NCI-H2196 treated with DMSO at 0.1 percent for 48 hours (cell line): ENCODE measurements at regions not wholly inside any gene's neighbourhood (a gene's known extent, or its start where the extent isn't known, plus 50 kb on each side); places are given as distances from the start of the nearest gene placed in this dataset.

ENCODE experiments used
- DNase-seq: peaks from one replicate; lab custom pipeline; 2025; ENCODE audit not compliant: unreplicated experiment; lab: John Stamatoyannopoulos, UW

DNA sequence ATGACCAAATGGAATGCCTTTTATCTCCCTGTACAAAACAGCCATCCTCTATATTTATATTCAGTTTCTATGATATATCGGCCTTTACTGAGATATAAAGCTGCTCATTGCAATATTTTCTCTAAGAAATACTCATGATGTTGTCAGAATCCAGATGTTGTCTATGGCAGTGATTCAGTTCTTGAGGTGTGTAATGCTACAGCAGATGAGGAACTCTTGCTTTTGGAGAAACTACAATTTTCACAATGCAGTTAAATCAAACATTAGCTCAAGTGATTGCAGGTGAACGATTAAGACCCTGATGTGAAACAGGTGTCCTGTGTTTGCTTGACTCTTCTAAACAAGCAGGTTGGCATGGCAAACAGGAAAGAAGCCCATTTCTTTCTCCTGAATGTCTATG, 256.2 kb upstream of the CDH20 start:
- no peak for DNase-seq

DNA sequence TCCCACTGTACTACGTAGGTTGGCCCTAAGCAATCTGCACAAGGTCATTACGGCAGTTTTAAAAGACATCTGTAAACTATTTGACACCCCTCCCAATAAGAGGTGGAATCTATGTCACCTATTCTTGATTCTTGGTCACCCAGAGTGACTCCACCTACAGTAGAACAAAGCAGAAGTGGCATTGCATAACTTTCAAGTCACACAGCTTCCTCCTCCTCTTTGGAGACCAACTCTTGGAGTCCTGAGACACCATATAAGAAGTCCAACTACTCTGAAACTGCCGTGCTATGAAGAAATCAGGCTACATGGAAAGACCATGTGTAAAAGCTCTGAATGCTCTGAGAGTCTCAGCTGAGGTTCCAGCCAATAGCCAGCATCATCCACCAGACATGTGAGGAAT, 253.5 kb upstream of the CDH20 start:
- DNase-seq = no peak

DNA sequence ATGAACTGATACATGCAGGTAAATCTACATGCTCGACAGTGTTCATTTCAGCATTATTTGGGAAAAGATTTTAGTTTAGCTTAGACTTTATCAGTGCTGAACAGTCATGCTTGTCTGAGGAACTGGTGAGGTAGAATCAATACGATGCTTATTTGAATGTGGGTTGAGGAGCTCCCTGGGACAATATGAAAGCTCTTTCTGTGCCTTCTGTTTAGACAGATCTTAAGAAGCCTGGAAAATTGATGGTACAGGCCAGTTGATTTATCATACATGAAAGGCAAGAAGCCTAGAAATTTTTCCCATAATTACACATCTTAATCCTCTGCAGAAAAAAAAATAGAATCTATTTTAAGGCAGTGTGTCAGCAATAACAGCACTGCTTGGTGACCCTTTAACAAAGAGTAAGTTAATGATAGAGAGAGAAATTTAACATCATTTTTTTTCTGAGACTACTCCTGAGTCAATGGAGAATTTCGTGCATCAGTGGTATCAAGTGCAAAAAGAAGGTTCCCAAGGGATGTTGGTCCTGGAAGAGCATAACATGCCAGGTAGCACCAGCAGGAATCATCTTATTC, 252.2 kb upstream of the CDH20 start:
- no peak for DNase-seq

DNA sequence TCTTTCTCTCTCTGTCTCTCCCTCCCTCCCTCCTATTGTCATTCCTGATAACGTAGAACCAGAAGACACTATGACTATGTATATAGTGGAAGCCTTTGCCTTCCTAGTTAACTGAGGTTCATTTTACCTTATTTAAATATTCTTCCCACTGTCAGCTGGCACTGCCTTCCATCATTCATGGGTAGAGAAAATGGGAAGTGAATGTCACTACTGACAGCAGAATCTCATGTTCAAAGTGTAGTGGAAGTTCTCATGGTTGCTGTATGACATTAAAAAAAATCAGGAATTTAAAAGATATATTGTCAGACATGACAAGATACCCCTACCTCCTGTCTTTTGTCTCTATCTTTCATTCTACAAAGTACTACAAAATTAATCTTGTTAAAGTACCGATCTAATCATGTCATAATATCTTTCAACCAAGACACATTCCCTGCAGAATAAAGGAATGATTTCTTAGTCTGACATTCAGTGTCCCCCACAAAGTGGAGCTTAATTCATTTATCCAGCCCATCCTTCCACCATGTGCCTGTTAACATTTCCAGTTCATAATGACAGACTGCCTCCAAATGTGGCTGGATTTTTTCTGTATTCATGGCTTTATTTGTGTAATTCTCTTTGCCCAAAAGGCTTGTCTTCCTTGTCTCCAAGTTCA, 250.1 kb upstream of the CDH20 start:
- no peak for DNase-seq

DNA sequence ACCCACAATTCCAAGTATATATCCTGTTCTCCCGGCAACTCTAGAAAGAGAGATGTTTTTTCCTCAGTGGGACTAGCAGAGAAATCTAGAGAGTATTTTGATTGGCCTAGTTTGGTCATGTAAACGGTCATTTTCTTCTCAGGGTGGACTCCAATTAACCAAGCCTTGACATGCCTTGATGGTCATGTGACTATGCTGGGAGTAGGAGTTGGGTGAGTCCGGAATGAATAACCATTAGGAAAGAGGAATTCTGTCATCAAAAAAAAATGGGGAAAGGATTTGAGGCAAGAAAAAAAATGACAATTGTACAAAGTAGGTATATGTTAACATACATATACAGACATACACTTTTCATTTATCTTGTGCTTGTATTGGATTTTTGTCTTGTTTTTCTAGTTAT, 248.2 kb upstream of the CDH20 start:
- no peak for DNase-seq

DNA sequence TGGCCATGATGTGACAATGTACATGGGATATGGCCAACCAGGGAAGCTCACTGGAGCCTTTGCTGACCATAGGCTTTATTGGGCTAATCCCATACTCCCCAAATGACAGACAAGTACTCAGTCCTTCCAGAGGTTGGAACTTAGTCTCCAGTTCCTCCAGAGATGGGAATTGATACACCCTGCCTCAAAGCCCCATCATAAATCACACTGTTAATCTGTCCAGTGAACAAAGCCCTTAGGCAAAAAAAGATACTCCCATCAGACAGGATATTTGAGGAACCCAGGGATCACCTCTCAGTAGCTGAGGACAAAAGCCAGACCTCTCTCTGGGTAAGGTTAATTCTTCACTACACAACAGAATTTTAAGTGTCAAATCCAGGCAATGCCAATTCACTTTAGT, 247.5 kb upstream of the CDH20 start:
- DNase-seq = no peak

DNA sequence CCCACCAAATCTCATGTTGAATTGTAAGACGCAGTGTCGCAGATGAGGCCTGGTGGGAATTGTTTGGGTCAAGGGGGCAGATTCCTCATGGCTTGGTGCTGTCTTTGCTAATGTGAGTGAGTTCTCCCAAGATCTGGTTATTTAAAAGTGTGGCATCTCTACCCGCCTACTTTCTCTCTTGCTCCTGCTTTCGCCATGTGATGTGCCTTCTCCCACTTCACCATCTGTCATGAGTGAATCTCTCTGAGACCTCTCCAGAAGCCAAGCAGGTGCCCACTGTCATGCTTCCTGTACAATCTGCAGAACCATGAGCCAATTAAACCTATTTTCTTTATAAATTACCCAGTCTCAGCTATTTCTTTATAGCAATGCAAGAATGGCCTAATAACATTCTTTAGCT, 246.6 kb upstream of the CDH20 start:
- DNase-seq = no peak

DNA sequence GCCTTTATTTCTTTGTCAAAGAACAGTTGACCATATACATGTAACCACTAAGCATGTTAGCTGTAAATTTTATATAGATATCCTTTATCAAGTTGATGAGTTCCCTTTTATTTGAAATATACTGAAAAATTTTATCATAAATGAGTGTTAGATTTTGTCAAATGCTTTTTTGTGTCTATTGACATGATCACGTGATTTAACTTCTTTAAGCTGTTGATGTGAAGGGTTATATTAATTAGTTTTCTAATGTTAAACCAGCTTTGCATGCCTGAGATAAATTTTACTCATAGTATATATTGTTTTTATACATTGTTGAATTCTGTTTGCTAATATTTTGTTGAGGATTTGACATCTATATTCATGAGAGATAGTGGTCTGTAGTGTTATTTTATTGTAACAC, 241.9 kb upstream of the CDH20 start:
- no peak for DNase-seq

DNA sequence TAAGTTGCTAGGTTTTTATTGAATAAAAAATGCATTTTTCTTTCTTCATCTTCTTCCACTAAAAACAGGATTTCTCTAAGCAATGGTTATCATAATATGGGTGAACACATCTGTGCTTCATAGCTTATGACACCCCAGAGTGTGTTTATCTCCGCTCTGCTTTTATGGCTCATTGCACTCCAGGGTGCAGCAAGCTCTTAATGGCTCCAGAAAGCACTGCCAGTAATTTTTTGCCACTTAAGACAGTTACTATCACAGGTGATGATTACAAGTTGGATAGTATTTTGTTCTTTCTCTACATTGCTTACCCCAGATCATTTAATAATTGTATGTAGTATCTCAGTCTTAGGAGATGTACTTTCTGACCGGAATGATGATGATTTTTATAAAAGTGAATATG, 239.3 kb upstream of the CDH20 start:
- no peak for DNase-seq

DNA sequence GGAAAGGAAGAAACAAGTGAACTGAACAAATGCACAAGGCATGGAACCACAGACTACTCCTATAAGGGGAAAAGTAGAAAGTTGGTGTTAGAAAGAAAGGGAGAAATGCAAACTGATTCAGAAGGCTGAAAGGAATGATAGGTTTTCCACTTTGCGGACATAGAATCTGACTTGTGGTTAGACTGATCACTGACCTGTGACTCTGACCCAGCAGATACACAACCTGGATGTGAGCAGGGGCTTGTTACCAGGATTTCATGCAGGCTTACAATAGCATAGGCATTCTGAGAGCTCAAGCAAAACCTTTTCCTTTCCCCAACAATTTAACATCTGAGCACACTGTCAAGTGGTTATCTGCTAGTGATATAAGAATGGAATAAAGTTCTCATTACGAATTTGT, 237.0 kb upstream of the CDH20 start:
- DNase-seq = no peak

DNA sequence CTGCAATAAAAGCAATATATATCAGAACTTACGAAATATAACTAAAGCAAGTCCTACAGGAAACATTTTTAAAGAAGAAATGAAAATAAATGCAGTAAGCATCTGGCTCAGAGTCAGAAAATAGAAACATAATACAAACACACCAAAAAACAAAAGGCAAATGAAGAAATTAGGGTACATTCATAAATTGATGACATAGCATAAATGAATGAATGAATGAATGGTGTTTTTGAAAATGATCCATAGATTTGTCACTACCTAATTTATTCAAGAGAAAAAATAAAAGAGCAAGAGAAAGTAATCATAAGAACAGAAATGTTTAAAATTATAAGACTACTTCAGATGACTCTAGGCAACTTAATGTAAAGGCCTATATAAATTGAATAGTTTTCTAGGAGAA, 226.1 kb upstream of the CDH20 start:
- DNase-seq = no peak

DNA sequence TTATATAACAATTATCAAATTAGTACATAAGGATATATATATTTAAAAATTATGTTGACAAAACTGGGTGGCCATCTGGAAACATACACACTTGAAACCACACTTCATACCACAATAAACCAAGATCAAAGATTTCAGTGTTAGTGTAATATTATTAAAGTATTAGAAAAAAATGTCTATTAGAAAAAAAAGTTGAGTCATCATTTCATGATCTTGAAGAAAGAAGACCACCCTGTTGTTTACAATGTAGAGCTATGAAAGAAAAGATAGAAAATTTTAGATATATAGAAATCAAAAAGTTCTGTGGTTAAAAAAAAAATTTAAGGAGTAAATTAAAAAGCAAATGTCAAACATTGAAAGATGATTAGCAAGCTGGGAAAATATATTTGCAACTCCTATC, 224.5 kb upstream of the CDH20 start:
- DNase-seq = no peak

DNA sequence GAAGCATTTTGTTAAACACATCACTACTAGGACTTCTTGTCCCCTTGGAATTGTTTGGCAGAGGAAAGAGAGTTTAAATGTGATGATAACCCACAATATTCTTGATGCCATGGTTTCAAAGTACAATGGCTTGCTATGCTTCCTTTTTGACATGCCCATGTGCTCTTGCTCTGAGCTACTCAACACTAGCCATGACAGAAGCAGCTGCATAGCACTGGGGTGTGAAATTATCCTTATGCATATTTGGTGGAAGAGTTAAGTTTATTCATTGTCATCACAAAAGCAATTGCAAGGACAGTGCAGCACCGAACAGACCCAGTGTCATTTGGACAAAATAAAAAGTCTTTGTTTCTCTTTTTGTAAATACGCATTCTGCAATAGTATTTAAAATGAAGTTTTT, 209.9 kb upstream of the CDH20 start:
- DNase-seq = no peak

DNA sequence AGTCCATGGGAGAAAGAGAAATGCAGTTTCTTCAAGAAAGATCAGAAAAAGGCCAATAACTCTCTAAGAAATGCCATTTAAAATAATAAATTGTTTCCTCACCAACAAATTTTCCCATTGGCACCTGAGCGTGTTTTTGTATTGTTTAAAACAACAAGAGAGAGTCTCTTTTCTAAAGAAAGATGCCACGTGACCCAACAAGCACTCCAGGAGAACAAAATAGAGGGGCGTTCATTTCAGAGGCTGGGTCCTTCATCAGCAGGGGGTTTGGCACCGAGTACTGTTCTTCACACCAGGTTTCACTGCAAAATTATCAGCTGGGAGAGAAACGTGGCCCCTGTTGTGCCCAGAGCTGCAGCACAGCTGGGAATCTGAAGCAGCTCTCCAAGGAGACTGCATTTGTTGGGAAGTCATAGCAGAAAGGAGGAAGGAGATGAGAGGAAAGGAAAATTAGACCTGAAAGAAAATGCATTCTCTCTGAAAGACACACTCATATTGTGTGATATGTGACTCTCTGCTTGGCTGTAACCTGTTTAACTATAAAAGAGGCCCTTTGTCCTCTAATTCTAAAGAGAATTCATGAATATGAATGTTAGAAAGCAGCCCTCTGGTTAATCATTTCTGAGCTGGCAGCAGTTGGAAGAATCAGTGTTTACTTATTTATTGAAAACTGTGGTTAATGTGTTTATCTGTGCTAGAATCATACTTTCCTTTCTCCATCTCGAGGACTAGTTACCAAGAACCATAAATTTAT, 205.3 kb upstream of the CDH20 start:
- no peak for DNase-seq

DNA sequence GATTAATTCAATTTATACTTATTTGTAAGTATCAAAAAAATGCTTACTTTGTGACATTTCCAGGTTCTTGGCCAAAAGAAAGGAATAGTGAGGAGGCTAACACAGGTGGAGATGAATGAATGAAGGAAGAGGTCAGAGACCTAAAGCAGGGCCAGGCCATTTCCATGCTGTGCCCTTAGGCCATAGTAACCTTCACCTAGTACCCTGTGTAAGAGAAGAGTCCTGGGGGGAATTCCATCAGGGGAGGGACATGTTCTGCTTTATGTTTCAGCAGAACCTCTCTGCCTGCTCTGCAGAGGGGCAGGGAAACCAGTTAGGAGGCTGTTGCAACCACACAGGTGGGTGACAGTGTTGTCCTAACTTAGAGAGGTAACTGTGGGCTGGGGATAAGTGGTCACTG, 204.2 kb upstream of the CDH20 start:
- DNase-seq = no peak

DNA sequence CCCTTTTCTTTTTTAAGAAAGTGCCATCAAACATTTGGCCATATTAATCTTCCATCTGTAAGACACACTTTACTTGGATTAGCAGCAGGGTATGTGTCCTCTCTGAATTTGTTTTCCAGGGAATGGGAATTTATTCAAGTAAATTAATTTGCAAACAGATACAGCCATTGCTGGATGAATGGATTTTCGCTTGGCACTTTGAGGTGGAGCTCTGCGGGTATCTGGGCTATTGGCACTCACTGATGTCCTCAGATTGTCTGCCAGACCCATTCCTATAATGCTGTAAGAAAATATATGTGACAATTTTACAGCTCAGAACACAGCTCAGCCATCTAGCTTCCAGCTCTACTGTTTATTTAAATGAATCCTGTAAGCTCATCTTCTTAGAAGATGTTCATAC, 201.2 kb upstream of the CDH20 start:
- no peak for DNase-seq

DNA sequence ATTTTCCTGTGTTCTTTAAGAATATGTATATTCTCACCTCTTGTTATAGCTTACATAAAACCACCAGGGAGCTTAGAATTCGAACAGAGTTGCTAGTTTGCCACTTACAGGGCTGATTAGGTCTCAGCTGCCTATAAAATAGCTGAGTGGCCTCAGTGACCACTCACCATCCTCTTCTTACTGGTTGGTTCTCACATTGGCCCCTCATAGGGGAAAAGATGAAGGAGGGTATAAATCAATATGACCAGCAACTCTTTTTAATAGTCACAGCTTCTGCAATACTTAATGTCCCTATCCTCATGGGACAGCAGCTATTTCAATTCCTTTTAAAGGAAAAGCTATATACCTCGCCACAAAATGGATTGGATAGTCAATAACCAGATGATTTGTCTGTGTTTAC, 199.4 kb upstream of the CDH20 start:
- DNase-seq = no peak

DNA sequence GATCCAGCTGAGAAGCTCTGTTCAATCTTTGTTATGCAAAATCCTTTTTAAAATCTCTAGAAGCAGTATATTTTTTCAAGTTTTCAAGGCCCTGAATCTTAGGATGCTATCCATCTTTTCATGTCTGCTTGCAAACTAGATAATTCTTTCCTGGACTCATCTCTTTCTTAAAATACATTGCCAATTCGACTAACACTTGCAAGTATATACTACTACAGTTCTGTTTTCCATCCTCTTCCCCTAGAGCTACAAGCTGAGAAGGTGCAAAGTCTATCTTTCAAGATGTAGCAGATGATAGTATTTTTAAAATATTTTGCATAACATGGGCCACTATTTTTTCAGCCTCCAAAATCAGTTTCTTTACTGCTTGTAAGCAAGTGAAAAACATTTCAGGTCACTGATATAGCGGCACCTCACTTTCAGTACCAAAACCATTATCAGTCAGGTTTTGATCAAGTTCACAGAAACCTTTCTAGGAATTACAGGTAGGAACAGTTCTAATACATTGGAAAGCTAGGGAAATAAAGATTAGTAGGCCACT, 196.4 kb upstream of the CDH20 start:
- DNase-seq = no peak

DNA sequence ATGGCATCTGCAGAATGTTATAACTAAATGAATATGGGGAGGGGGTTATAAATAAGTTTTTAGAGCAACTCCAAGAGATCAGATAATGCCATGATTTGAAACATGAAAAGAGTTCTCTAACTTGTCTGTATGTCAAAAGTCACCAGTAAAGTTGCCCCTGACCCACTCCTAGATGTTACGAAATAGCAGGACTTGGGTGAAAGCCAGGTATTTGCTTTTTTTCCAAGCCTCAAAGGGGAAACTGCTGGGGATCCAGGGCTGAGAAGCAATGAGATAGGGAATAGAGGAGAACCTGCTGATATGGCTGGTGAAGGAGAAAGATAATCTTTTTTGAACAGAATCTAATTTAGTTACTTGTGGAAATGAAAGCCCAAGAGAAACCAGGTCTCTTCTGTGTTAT, 191.5 kb upstream of the CDH20 start:
- no peak for DNase-seq

DNA sequence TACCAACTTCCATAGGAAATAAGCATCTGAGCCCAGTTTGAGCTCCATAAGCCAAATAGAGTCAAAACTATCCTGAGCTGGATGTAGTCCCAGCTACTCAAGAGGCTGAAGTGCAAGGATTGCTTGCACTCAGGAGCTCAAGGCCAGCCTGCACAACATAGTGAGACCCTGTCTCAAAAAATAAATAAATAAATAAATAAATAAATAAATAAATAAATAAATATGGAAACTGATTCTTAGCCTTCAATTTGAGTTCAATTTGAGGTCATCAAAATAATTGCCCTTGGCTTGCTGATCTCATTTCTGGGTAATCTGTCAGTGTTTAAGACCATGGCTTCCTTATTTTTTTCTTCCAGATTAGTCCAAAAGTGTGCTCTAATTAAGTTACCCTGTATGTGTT, 184.9 kb upstream of the CDH20 start:
- no peak for DNase-seq

DNA sequence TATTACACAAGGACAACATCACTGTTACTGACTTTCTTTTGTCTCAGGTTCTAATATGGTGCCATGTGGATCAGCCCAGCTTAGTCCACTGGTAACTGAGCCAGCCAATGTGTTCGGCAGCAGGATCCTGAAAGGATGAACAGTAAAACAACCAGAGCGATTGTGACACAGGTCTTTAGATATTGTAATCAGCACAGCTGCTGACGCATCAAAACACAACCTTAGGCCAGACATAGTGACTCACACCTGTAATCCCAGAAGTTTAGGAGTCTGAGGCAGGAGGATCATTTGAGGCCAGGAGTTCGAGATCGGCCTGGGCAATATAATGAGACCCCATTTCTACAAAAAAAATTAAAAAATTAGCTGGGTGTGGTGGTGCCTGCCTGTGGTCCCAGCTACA, 183.4 kb upstream of the CDH20 start:
- no peak for DNase-seq

DNA sequence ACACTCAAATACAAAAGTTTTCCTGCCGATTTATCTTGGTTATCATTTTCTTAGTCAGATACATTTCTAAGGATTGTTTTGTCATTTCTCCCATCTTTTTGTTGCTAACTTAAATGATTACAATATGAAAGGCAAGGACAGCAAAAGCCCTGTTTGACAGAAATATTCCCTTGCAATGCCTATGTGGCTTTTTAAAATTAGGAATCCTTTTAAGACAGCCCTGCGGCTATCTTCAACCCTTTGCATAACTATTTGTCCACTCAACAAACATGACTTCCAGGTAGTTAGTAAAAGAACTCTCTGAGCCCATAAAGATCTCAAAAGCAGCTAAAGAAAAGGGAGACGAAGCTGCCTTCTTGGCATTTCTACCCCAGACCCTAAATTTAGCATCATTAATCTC, 179.7 kb upstream of the CDH20 start:
- DNase-seq = no peak
